HUDEP-2 (cell line): ENCODE measurements at regions not wholly inside any gene's neighbourhood (a gene's known extent, or its start where the extent isn't known, plus 50 kb on each side); places are given as distances from the start of the nearest gene placed in this dataset.

Source experiments
- DNase-seq, 76 experiments: peaks; one replicate each; lab custom pipeline; 2025; ENCODE audit not compliant: unreplicated experiment in 76 of 76; lab: John Stamatoyannopoulos, UW

GRCh38 chr18:56042915-56043536, 455.0 kb upstream of the TCF4 start:
- DNase-seq: no peak

- DNase-seq: no peak
Measured at GRCh38 chr18:56038171-56039030, 450.4 kb upstream of the TCF4 start.

GRCh38 chr18:56036741-56037140, 448.7 kb upstream of the TCF4 start:
- no peak for DNase-seq

- no peak for DNase-seq
Measured at GRCh38 chr18:56035546-56035945, 447.6 kb upstream of the TCF4 start.

- DNase-seq: no peak
Measured at GRCh38 chr18:56034949-56035348, 447.0 kb upstream of the TCF4 start.

- DNase-seq: no peak
Measured at GRCh38 chr18:56030060-56030459, 442.1 kb upstream of the TCF4 start.

GRCh38 chr18:56028514-56028913, 440.5 kb upstream of the TCF4 start:
- no peak for DNase-seq

- DNase-seq: no peak
Measured at GRCh38 chr18:56026509-56026908, 438.5 kb upstream of the TCF4 start.

- DNase-seq: no peak
Measured at GRCh38 chr18:56021809-56022195, 433.8 kb upstream of the TCF4 start.

- no peak for DNase-seq
Measured at GRCh38 chr18:56021136-56021808, 433.3 kb upstream of the TCF4 start.

GRCh38 chr18:56019908-56020307, 431.9 kb upstream of the TCF4 start:
- no peak for DNase-seq

GRCh38 chr18:56019156-56019555, 431.2 kb upstream of the TCF4 start:
- no peak for DNase-seq

GRCh38 chr18:56009411-56009810, 421.4 kb upstream of the TCF4 start:
- DNase-seq: no peak

GRCh38 chr18:56003720-56004088, 415.7 kb upstream of the TCF4 start:
- DNase-seq: no peak

GRCh38 chr18:56003009-56003719, 415.2 kb upstream of the TCF4 start:
- DNase-seq: no peak

GRCh38 chr18:56001576-56001975, 413.6 kb upstream of the TCF4 start:
- no peak for DNase-seq

- no peak for DNase-seq
Measured at GRCh38 chr18:56000041-56000440, 412.0 kb upstream of the TCF4 start.

GRCh38 chr18:55999641-56000040, 411.6 kb upstream of the TCF4 start:
- no peak for DNase-seq

- DNase-seq: no peak
Measured at GRCh38 chr18:55998801-55999385, 410.9 kb upstream of the TCF4 start.

- DNase-seq: no peak
Measured at GRCh38 chr18:55998071-55998522, 410.1 kb upstream of the TCF4 start.

- no peak for DNase-seq
Measured at GRCh38 chr18:55997151-55997561, 409.2 kb upstream of the TCF4 start.
